ENCODE measurements at regions not wholly inside any gene's neighbourhood (a gene's known extent, or its start where the extent isn't known, plus 50 kb on each side); places are given as distances from the start of the nearest gene placed in this dataset.

DNA sequence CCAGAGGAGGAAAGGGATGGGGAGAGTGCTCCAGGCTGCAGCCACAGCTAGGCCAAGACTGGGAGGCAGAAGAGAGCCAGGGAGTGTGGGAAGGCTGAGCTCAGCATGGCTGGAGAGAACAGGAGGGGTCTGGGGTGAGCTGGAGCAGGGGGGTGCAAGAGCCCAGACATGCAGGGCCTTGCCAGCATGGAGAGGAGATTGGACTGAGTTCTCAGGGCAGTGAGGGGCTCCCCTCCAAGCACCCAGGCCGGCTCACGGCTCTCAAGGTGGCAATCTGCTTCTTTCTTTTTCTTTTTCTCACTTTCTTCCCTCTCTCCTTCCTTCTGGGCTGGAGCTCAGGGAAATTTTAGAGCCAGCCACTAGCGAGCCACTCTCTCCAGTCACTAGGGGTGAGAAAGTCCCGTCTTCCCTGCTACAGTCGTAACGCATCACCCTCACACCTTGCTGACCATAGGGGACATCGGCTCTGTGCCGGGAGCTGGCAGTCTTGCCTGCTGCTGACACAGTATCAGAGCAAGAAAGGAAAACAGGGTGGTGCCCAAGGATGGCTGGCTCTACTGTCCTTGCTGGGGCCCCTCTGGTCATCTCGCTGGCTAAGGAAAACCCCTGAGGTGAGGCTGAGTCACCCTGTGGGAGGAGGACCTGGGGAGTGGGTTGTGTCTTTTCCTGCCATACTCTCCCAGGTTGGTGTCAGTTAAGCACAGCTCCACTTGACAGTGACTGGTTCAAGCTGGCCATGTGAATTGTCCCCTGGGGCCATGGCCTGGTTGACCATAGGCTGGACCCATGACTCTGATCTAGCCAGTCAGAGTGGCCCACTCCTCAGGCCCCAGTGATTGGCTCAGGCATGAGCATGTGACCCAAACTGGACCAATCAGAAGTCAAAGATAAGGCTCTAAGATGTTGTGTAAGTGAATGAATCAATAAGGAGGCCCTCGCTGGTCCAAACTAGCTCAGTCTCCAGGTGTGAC is 135.1 kb upstream of the PMEPA1 start:
- H3K27me3 ChIP-seq (replicated peaks; ENCODE audit: control insufficient read depth, insufficient read depth, low read length): no peaks in the 10 kb centered on the region; the same call in 1 of the 2 replicates
- Mint-ChIP-seq H3K4me1 (ENCODE audit: low read depth, unreplicated experiment) (no peaks in the 10 kb centered on the region), H3K27me3 (ENCODE audit: insufficient read depth, unreplicated experiment) (peaks cover 18% of the 10 kb centered on the region), H3K9me3 (ENCODE audit: unreplicated experiment) (no peaks in the 10 kb centered on the region), H3K4me3 (ENCODE audit: unreplicated experiment) (no peak overlapping the region), H3K36me3 (ENCODE audit: insufficient read depth, unreplicated experiment) (no peaks in the 10 kb centered on the region), H3K27ac (ENCODE audit: unreplicated experiment) (no peak overlapping the region)
- TF ChIP-seq, protein P1, sequence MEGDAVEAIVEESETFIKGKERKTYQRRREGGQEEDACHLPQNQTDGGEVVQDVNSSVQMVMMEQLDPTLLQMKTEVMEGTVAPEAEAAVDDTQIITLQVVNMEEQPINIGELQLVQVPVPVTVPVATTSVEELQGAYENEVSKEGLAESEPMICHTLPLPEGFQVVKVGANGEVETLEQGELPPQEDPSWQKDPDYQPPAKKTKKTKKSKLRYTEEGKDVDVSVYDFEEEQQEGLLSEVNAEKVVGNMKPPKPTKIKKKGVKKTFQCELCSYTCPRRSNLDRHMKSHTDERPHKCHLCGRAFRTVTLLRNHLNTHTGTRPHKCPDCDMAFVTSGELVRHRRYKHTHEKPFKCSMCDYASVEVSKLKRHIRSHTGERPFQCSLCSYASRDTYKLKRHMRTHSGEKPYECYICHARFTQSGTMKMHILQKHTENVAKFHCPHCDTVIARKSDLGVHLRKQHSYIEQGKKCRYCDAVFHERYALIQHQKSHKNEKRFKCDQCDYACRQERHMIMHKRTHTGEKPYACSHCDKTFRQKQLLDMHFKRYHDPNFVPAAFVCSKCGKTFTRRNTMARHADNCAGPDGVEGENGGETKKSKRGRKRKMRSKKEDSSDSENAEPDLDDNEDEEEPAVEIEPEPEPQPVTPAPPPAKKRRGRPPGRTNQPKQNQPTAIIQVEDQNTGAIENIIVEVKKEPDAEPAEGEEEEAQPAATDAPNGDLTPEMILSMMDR (IDR thresholded peaks at IDR 0.05; ENCODE audit: insufficient read depth in 1 of 2, low read depth in 1 of 2, low read length in 1 of 2, severe bottlenecking in 1 of 2, unreplicated experiment in 1 of 2): no peak
- no peaks in the 10 kb centered on the region for H3K4me1 ChIP-seq
- no peak overlapping the region for H3K4me3 ChIP-seq (ENCODE audit: low read depth, low read length)
- H3K36me3 ChIP-seq (ENCODE audit: control insufficient read depth, insufficient read depth, low read length): no peaks in the 10 kb centered on the region
- intact Hi-C loops (cut with micrococcal nuclease; ENCODE audit: unreplicated experiment): no loop called here
- ChIA-PET CTCF (interaction anchor here (0.6 to 1.3 kb wide), 2 partner anchors 190 to 1160 kb away, joined by 3 to 5 read pairs; no protein-coding TSS in a partner anchor), POLR2A (no interaction called here)
- no TSS peak for BruUV-seq (replicated peaks)
- DNase-seq: peak in 1 of 2 experiments; percentile 60
- no peaks in the 10 kb centered on the region for H3K9me3 ChIP-seq

DNA sequence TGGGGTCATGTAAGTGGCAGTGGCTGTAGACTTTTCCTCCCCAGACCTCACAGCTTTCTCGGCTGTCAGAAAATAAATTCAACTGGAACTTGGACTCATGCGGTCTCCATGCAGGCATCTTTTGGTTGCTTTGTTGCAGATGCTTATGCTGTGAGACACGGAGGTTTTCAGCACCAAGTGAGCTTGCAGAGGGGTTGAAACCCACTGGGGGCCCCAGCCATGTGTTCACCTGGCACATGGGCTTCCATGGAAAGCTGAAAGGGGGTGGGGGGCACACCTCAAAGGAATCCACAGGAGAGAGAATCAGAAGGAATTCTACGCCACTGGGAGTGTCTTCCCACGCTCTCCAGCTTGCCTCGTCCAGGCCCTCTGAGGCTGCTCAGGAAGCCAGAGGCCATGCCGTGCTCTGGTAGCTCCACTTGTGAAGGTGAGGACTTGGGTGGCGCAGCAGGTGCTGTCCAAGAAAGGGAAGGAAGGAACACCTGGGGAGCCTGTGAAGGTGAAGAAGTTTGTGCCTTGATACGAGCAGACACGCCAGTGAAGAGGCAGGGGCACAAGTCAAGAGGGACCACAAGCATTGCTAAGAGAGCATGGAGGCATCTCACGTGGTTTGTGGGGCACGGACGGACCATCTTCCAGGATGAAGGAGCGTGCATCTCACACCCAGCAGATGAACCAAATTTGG is 134.3 kb upstream of the PMEPA1 start:
- BruUV-seq (replicated peaks): no TSS peak
- TF ChIP-seq, protein P1 (IDR thresholded peaks at IDR 0.05; ENCODE audit: insufficient read depth in 1 of 2, low read depth in 1 of 2, low read length in 1 of 2, severe bottlenecking in 1 of 2, unreplicated experiment in 1 of 2): no peak
- no peaks in the 10 kb centered on the region for H3K4me1 ChIP-seq
- H3K27ac Mint-ChIP-seq (ENCODE audit: unreplicated experiment): no peak overlapping the region
- H3K9me3 Mint-ChIP-seq (ENCODE audit: unreplicated experiment): no peaks in the 10 kb centered on the region
- H3K4me3 ChIP-seq (ENCODE audit: low read depth, low read length): no peak overlapping the region
- peaks cover 18% of the 10 kb centered on the region for H3K27me3 Mint-ChIP-seq (ENCODE audit: insufficient read depth, unreplicated experiment)
- no peaks in the 10 kb centered on the region for H3K9me3 ChIP-seq
- no peaks in the 10 kb centered on the region for H3K36me3 Mint-ChIP-seq (ENCODE audit: insufficient read depth, unreplicated experiment)
- intact Hi-C loops (cut with micrococcal nuclease; ENCODE audit: unreplicated experiment): no loop called here
- H3K4me1 Mint-ChIP-seq (ENCODE audit: low read depth, unreplicated experiment): no peaks in the 10 kb centered on the region
- no peak overlapping the region for H3K4me3 Mint-ChIP-seq (ENCODE audit: unreplicated experiment)
- no peaks in the 10 kb centered on the region for H3K36me3 ChIP-seq (ENCODE audit: control insufficient read depth, insufficient read depth, low read length)
- H3K27me3 ChIP-seq (replicated peaks; ENCODE audit: control insufficient read depth, insufficient read depth, low read length): peaks cover 1% of the 10 kb centered on the region; the same call in 1 of the 2 replicates
- CTCF ChIA-PET: interaction anchor here (0.6 to 1.3 kb wide), 2 partner anchors 189 to 1159 kb away, joined by 3 to 5 read pairs; no protein-coding TSS in a partner anchor
- DNase-seq: no peak
- POLR2A ChIA-PET: no interaction called here

DNA sequence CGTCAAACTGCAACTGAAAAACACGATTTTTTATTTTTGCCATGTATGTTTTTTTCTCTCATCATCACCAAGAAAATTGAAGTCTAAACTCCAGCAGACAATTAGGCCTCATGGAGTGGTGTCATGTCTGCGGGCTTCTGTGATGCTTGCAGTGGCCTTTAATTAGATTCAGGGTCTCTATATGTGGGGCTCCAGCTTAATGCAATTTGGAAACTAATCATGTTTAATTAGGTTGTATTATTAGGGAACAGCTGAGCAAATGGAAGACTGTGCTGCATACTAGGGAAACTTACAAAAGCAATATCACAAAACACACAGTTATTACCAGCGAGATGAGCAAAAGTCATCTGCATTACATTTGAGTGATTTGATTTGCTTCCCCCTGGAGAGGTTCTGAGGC is 132.9 kb upstream of the PMEPA1 start:
- H3K27me3 Mint-ChIP-seq (ENCODE audit: insufficient read depth, unreplicated experiment): peaks cover 14% of the 10 kb centered on the region
- no peak for DNase-seq
- CTCF ChIA-PET: no interaction called here
- no peaks in the 10 kb centered on the region for H3K9me3 Mint-ChIP-seq (ENCODE audit: unreplicated experiment)
- Histone ChIP-seq H3K4me3 (ENCODE audit: low read depth, low read length) (no peak overlapping the region), H3K9me3 (no peaks in the 10 kb centered on the region), H3K4me1 (no peaks in the 10 kb centered on the region), H3K27me3 (replicated peaks; ENCODE audit: control insufficient read depth, insufficient read depth, low read length) (peaks cover 1% of the 10 kb centered on the region; the same call in 1 of the 2 replicates), H3K36me3 (ENCODE audit: control insufficient read depth, insufficient read depth, low read length) (no peaks in the 10 kb centered on the region)
- H3K4me1 Mint-ChIP-seq (ENCODE audit: low read depth, unreplicated experiment): no peaks in the 10 kb centered on the region
- H3K4me3 Mint-ChIP-seq (ENCODE audit: unreplicated experiment): no peak overlapping the region
- BruUV-seq (replicated peaks): no TSS peak
- POLR2A ChIA-PET: no interaction called here
- H3K27ac Mint-ChIP-seq (ENCODE audit: unreplicated experiment): no peak overlapping the region
- no peaks in the 10 kb centered on the region for H3K36me3 Mint-ChIP-seq (ENCODE audit: insufficient read depth, unreplicated experiment)
- intact Hi-C loops (cut with micrococcal nuclease; ENCODE audit: unreplicated experiment): no loop called here
- TF ChIP-seq, protein P1 (IDR thresholded peaks at IDR 0.05; ENCODE audit: insufficient read depth in 1 of 2, low read depth in 1 of 2, low read length in 1 of 2, severe bottlenecking in 1 of 2, unreplicated experiment in 1 of 2): no peak
